H1 (cell line): ENCODE measurements at regions not wholly inside any gene's neighbourhood (a gene's known extent, or its start where the extent isn't known, plus 50 kb on each side); places are given as distances from the start of the nearest gene placed in this dataset.

Experiments used
- CTCF ChIP-seq, 3 experiments: IDR thresholded peaks; 1 replicate in 2 of 3; 2 replicates in 1 of 3; pipeline versions ENCODE4 v1.5.1 to v1.6.1; 2011; ENCODE audit warnings: low read length in 3 of 3, mild to moderate bottlenecking in 3 of 3, inconsistent platforms in 2 of 3, low read depth in 1 of 3, moderate library complexity in 1 of 3; ENCODE audit not compliant: insufficient read depth in 1 of 3; ENCODE audit errors: control extremely low read depth in 1 of 3
- EZH2 ChIP-seq: fragments of 200-600 bp; sonication (generic); IDR thresholded peaks from 2 replicates; pipeline ENCODE4 v1.7.1; 2012; ENCODE audit warnings: low read depth, mild to moderate bottlenecking, moderate library complexity, low read length, inconsistent platforms; ENCODE audit not compliant: severe bottlenecking
- GTF2F1 ChIP-seq: IDR thresholded peaks from 2 replicates; pipeline ENCODE4 v1.6.1; 2012; ENCODE audit warnings: low read depth, low read length, improper control_type of control experiment, borderline replicate concordance
- HDAC2 ChIP-seq, 2 experiments: fragments of 300-600 bp in 1 of 2; sonication (generic) in 1 of 2; IDR thresholded peaks; 2 replicates each; pipeline ENCODE4 v1.6.1; 2011 to 2012; ENCODE audit warnings: low read depth in 2 of 2, low read length in 2 of 2, mild to moderate bottlenecking in 2 of 2, moderate library complexity in 2 of 2, borderline replicate concordance in 1 of 2, inconsistent platforms in 1 of 2
- RFX5 ChIP-seq: IDR thresholded peaks from 2 replicates; pipeline ENCODE4 v1.6.1; 2011; ENCODE audit warnings: low read depth, low read length, improper control_type of control experiment, borderline replicate concordance
- SP1 ChIP-seq: IDR thresholded peaks from 2 replicates; pipeline ENCODE4 v1.6.1; 2011; ENCODE audit warnings: low read depth, low read length
- YY1 ChIP-seq: IDR thresholded peaks from 2 replicates; pipeline ENCODE4 v1.6.1; 2011; ENCODE audit warnings: low read depth, mild to moderate bottlenecking, low read length

GRCh38 chr6:156577749-156578148 lies 199.4 kb upstream of the ARID1B start:
- TF ChIP-seq CTCF (IDR thresholded peaks at IDR 0.05; ENCODE audit: control extremely low read depth in 1 of 3, insufficient read depth in 1 of 3, low read depth in 1 of 3, low read length in 3 of 3): no peak
- no peak for TF ChIP-seq SP1
- TF ChIP-seq EZH2: no peak
- TF ChIP-seq HDAC2 (IDR thresholded peaks at IDR 0.05; ENCODE audit: borderline replicate concordance in 1 of 2, low read depth in 2 of 2, low read length in 2 of 2): no peak
- no peak for TF ChIP-seq YY1
- no peak for TF ChIP-seq GTF2F1
- no peak for TF ChIP-seq RFX5
